ENCODE measurements at regions not wholly inside any gene's neighbourhood (a gene's known extent, or its start where the extent isn't known, plus 50 kb on each side); places are given as distances from the start of the nearest gene placed in this dataset.

DNA sequence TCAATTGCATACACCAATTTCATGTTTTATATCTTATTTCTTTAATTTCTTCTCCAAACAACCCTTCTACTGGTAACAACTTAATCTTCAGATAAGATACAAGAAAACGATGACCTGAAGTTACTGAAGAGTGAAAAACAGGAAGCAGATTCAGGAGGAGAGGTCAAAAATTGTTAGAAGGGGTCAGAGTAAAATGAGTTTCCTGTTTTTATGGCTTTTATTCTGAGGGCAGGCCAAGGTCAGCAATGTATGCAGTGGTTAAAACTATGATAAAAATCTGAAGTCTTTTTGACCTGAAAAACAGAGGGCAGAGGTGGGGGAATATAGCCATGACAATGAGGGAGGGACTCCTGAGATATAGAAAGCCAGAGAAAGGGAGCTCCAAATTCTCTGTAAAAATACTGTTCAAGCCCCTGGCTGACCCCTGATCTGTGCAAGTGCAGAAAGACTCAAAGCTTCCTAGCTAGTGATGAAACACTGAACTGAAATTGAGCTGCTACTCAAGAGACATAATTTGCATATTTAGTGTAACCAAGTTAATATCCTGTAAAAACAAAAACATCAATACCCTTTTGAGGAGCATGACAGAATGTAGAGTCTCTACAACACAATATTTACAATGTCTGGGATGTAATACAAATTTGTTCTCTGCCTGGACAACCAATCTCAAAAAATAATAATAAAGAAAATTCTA lies 514.3 kb upstream of the SEL1L start:
- TF ChIP-seq GRHL2 (CRISPR knock-in tag; IDR thresholded peaks at IDR 0.05; ENCODE audit: insufficient replicate concordance, severe bottlenecking): no peak
- TF ChIP-seq, protein P1, sequence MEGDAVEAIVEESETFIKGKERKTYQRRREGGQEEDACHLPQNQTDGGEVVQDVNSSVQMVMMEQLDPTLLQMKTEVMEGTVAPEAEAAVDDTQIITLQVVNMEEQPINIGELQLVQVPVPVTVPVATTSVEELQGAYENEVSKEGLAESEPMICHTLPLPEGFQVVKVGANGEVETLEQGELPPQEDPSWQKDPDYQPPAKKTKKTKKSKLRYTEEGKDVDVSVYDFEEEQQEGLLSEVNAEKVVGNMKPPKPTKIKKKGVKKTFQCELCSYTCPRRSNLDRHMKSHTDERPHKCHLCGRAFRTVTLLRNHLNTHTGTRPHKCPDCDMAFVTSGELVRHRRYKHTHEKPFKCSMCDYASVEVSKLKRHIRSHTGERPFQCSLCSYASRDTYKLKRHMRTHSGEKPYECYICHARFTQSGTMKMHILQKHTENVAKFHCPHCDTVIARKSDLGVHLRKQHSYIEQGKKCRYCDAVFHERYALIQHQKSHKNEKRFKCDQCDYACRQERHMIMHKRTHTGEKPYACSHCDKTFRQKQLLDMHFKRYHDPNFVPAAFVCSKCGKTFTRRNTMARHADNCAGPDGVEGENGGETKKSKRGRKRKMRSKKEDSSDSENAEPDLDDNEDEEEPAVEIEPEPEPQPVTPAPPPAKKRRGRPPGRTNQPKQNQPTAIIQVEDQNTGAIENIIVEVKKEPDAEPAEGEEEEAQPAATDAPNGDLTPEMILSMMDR (IDR thresholded peaks at IDR 0.05): no peak
- TF ChIP-seq, protein P2, sequence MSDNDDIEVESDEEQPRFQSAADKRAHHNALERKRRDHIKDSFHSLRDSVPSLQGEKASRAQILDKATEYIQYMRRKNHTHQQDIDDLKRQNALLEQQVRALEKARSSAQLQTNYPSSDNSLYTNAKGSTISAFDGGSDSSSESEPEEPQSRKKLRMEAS (CRISPR knock-in tag; IDR thresholded peaks at IDR 0.05): no peak
- TF ChIP-seq, protein P3, sequence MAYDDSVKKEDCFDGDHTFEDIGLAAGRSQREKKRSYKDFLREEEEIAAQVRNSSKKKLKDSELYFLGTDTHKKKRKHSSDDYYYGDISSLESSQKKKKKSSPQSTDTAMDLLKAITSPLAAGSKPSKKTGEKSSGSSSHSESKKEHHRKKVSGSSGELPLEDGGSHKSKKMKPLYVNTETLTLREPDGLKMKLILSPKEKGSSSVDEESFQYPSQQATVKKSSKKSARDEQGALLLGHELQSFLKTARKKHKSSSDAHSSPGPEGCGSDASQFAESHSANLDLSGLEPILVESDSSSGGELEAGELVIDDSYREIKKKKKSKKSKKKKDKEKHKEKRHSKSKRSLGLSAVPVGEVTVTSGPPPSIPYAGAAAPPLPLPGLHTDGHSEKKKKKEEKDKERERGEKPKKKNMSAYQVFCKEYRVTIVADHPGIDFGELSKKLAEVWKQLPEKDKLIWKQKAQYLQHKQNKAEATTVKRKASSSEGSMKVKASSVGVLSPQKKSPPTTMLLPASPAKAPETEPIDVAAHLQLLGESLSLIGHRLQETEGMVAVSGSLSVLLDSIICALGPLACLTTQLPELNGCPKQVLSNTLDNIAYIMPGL (CRISPR knock-in tag; IDR thresholded peaks at IDR 0.05): no peak
- no peak for TF ChIP-seq CBFB (CRISPR knock-in tag; IDR thresholded peaks at IDR 0.05; ENCODE audit: low read depth)
- no peak for TF ChIP-seq ETV6 (CRISPR knock-in tag; IDR thresholded peaks at IDR 0.05)
- no peak for TF ChIP-seq GABPB1 (CRISPR knock-in tag; IDR thresholded peaks at IDR 0.05)
- TF ChIP-seq IRF2 (CRISPR knock-in tag; IDR thresholded peaks at IDR 0.05; ENCODE audit: borderline replicate concordance, low read depth): no peak
- TF ChIP-seq, protein P4, sequence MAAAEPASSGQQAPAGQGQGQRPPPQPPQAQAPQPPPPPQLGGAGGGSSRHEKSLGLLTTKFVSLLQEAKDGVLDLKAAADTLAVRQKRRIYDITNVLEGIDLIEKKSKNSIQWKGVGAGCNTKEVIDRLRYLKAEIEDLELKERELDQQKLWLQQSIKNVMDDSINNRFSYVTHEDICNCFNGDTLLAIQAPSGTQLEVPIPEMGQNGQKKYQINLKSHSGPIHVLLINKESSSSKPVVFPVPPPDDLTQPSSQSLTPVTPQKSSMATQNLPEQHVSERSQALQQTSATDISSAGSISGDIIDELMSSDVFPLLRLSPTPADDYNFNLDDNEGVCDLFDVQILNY (CRISPR knock-in tag; IDR thresholded peaks at IDR 0.05): no peak

Data from WTC11 (cell line).